GM19372 (cell line): ENCODE measurements at regions not wholly inside any gene's neighbourhood (a gene's known extent, or its start where the extent isn't known, plus 50 kb on each side); places are given as distances from the start of the nearest gene placed in this dataset.

ENCODE experiments used
- ATAC-seq: cut with Tn5 transposase; IDR thresholded peaks from one replicate; pipeline ENCODE4 v1.9.1; 2021; ENCODE audit warnings: mild to moderate bottlenecking, low read depth, moderate library complexity; ENCODE audit not compliant: unreplicated experiment

- ATAC-seq = no peak
Measured at GRCh38 chr12:107560899-107561285, 124.7 kb upstream of the PWP1 start.

- ATAC-seq = no peak
Measured at GRCh38 chr12:107564946-107565345, 120.7 kb upstream of the PWP1 start.

GRCh38 chr12:107565551-107565950 lies 120.0 kb upstream of the PWP1 start:
- no peak for ATAC-seq

GRCh38 chr12:107567876-107568619 lies 117.6 kb upstream of the PWP1 start:
- ATAC-seq = no peak

- ATAC-seq = no peak
Measured at GRCh38 chr12:107568718-107569117, 116.9 kb upstream of the PWP1 start.

- no peak for ATAC-seq
Measured at GRCh38 chr12:107570721-107571120, 114.9 kb upstream of the PWP1 start.

GRCh38 chr12:107571492-107571891 lies 114.1 kb upstream of the PWP1 start:
- no peak for ATAC-seq

GRCh38 chr12:107574691-107575090 lies 110.9 kb upstream of the PWP1 start:
- no peak for ATAC-seq

GRCh38 chr12:107580750-107581618 lies 104.6 kb upstream of the PWP1 start:
- ATAC-seq = no peak

GRCh38 chr12:107581619-107582015 lies 104.0 kb upstream of the PWP1 start:
- ATAC-seq = no peak

GRCh38 chr12:107583551-107583950 lies 102.0 kb upstream of the PWP1 start:
- ATAC-seq = no peak

- ATAC-seq = no peak
Measured at GRCh38 chr12:107584563-107584962, 101.0 kb upstream of the PWP1 start.

GRCh38 chr12:107586256-107586970 lies 99.2 kb upstream of the PWP1 start:
- no peak for ATAC-seq

GRCh38 chr12:107590413-107590812 lies 95.2 kb upstream of the PWP1 start:
- no peak for ATAC-seq

GRCh38 chr12:107590814-107591375 lies 94.7 kb upstream of the PWP1 start:
- no peak for ATAC-seq

GRCh38 chr12:107593713-107594381 lies 91.8 kb upstream of the PWP1 start:
- no peak for ATAC-seq

GRCh38 chr12:107594995-107595394 lies 90.6 kb upstream of the PWP1 start:
- no peak for ATAC-seq

- no peak for ATAC-seq
Measured at GRCh38 chr12:107597695-107598410, 87.7 kb upstream of the PWP1 start.

- ATAC-seq = no peak
Measured at GRCh38 chr12:107598906-107599305, 86.7 kb upstream of the PWP1 start.
